Neural progenitor cell (in vitro differentiated cells): ENCODE measurements at regions not wholly inside any gene's neighbourhood (a gene's known extent, or its start where the extent isn't known, plus 50 kb on each side); places are given as distances from the start of the nearest gene placed in this dataset.

Source experiments
- DNase-seq: peaks from one replicate; pipeline ENCODE4 v3.0.0-alpha.2; 2016; ENCODE audit warnings: low spot score
- H2AFZ ChIP-seq: fragments of 200-600 bp; sonication (generic); replicated peaks from 2 replicates; pipeline ENCODE4 v1.6.1; 2016; ENCODE audit warnings: antibody characterized with exemption
- H3F3A ChIP-seq: fragments of 200-600 bp; sonication (generic); 2 replicates; pipeline ENCODE4 v1.6.1; 2016; ENCODE audit warnings: antibody characterized with exemption, low read depth
- H3K27ac ChIP-seq: fragments of 200-600 bp; sonication (generic); 2 replicates; pipeline ENCODE4 v1.5.1; 2016; ENCODE audit warnings: mild to moderate bottlenecking
- H3K27me3 ChIP-seq: fragments of 200-600 bp; sonication (generic); 2 replicates; pipeline ENCODE4 v1.6.1; 2016; ENCODE audit warnings: mild to moderate bottlenecking, moderate library complexity
- H3K36me3 ChIP-seq: fragments of 200-600 bp; sonication (generic); 2 replicates; pipeline ENCODE4 v1.5.1; 2016
- H3K4me1 ChIP-seq: fragments of 200-600 bp; sonication (generic); 2 replicates; pipeline ENCODE4 v1.6.1; 2016; ENCODE audit warnings: mixed run types
- H3K4me2 ChIP-seq: fragments of 200-600 bp; sonication (generic); 2 replicates; pipeline ENCODE4 v1.6.1; 2016
- H3K4me3 ChIP-seq: fragments of 200-600 bp; sonication (generic); 2 replicates; pipeline ENCODE4 v1.5.1; 2016
- H3K79me2 ChIP-seq: fragments of 200-600 bp; sonication (generic); 2 replicates; pipeline ENCODE4 v1.6.1; 2016; ENCODE audit warnings: low read depth
- H3K9ac ChIP-seq: fragments of 200-600 bp; sonication (generic); 2 replicates; pipeline ENCODE4 v1.6.1; 2016
- H3K9me3 ChIP-seq: fragments of 200-600 bp; sonication (generic); 2 replicates; pipeline ENCODE4 v1.5.1; 2016; ENCODE audit warnings: low read depth
- H4K20me1 ChIP-seq: fragments of 200-600 bp; sonication (generic); 2 replicates; pipeline ENCODE4 v1.6.1; 2016; ENCODE audit warnings: low read depth
- H3K27ac Mint-ChIP-seq: 3 replicates; pipeline ENCODE4 v1.8.0; 2021; ENCODE audit warnings: mixed read lengths
- H3K27me3 Mint-ChIP-seq: 2 replicates; pipeline ENCODE4 v1.8.0; 2022; ENCODE audit warnings: low read depth, mild to moderate bottlenecking, inconsistent platforms, moderate library complexity, mixed read lengths; ENCODE audit not compliant: insufficient read depth
- H3K36me3 Mint-ChIP-seq: 3 replicates; pipeline ENCODE4 v1.8.0; 2021; ENCODE audit warnings: mixed read lengths
- H3K4me1 Mint-ChIP-seq: 3 replicates; pipeline ENCODE4 v1.8.0; 2021; ENCODE audit warnings: mixed read lengths
- H3K4me3 Mint-ChIP-seq: 3 replicates; pipeline ENCODE4 v1.8.0; 2021; ENCODE audit warnings: mild to moderate bottlenecking, moderate library complexity, mixed read lengths
- H3K9me3 Mint-ChIP-seq: 3 replicates; pipeline ENCODE4 v1.8.0; 2020; ENCODE audit warnings: mixed read lengths
- EZH2 ChIP-seq: fragments of 200-600 bp; sonication (generic); IDR thresholded peaks from 2 replicates; pipeline ENCODE4 v1.6.1; 2017; ENCODE audit warnings: antibody characterized with exemption, mild to moderate bottlenecking, moderate library complexity
- EZH2phosphoT487 ChIP-seq: fragments of 200-600 bp; sonication (generic); IDR thresholded peaks from 2 replicates; pipeline ENCODE4 v1.6.1; 2017; ENCODE audit warnings: antibody characterized with exemption
- TF ChIP-seq, protein P1 (sequence below): fragments of 200-600 bp; sonication (generic); IDR thresholded peaks from 2 replicates; pipeline ENCODE4 v1.5.1; 2017; ENCODE audit warnings: antibody characterized with exemption, mild to moderate bottlenecking

DNA sequence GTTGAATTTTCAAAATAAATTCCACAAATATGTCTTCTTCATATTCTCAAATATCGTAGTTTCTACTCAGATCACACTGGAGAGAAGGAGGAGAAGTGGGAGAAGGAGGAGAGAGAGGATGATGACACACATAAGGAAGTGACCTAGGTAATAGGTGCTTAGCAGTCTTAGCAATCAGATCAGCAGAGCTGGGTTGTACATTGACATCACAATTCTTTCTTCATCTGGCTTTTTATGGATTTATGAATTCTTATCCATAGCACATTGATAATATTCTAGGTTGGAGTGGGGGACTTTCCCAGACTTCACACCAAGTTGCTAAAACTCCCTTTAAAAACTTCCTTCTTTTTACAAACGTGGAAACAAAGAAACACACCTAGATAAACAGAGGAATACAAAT, 86.9 kb downstream of the FGF9 start:
- Histone ChIP-seq H3F3A (no peaks in the 10 kb centered on the region), H4K20me1 (no peaks in the 10 kb centered on the region), H3K4me1 (peaks cover 13% of the 10 kb centered on the region), H3K9me3 (no peaks in the 10 kb centered on the region), H3K4me2 (no peak overlapping the region), H2AFZ (no peak overlapping the region), H3K27me3 (no peaks in the 10 kb centered on the region), H3K27ac (no peak overlapping the region), H3K9ac (no peak overlapping the region), H3K4me3 (no peak overlapping the region), H3K79me2 (no peaks in the 10 kb centered on the region), H3K36me3 (no peaks in the 10 kb centered on the region)
- Mint-ChIP-seq H3K4me1 (peaks cover 10% of the 10 kb centered on the region), H3K36me3 (no peaks in the 10 kb centered on the region), H3K27me3 (no peaks in the 10 kb centered on the region), H3K9me3 (no peaks in the 10 kb centered on the region), H3K4me3 (no peak overlapping the region), H3K27ac (no peak overlapping the region)
- TF ChIP-seq EZH2phosphoT487 (no peak), EZH2 (no peak)
- TF ChIP-seq, protein P1, sequence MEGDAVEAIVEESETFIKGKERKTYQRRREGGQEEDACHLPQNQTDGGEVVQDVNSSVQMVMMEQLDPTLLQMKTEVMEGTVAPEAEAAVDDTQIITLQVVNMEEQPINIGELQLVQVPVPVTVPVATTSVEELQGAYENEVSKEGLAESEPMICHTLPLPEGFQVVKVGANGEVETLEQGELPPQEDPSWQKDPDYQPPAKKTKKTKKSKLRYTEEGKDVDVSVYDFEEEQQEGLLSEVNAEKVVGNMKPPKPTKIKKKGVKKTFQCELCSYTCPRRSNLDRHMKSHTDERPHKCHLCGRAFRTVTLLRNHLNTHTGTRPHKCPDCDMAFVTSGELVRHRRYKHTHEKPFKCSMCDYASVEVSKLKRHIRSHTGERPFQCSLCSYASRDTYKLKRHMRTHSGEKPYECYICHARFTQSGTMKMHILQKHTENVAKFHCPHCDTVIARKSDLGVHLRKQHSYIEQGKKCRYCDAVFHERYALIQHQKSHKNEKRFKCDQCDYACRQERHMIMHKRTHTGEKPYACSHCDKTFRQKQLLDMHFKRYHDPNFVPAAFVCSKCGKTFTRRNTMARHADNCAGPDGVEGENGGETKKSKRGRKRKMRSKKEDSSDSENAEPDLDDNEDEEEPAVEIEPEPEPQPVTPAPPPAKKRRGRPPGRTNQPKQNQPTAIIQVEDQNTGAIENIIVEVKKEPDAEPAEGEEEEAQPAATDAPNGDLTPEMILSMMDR = no peak
- DNase-seq = no peak

DNA sequence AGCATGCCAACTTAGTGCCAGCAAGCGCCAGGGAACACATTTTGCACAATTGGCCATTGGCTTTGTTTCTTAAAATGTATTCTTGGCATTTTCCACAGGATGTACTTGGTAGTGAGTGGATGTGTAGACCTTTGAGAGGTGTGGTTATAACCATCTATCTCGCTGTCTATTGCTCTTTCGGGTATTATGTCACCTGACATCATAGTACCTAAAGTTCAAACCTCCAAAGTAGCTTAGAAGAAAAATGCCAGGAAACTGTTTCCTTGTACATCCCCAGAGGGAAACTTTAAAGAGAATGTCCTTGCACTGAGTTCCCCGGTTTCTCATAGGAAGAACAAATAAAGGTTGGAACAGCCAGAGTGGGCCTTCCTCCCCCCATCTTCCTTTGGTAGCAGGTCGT, 87.6 kb downstream of the FGF9 start:
- H3K4me2 ChIP-seq = no peak overlapping the region
- H3K4me1 Mint-ChIP-seq = peaks cover 10% of the 10 kb centered on the region
- no peaks in the 10 kb centered on the region for H3K36me3 Mint-ChIP-seq
- no peaks in the 10 kb centered on the region for H3K9me3 ChIP-seq
- H4K20me1 ChIP-seq = no peaks in the 10 kb centered on the region
- no peak overlapping the region for H3K27ac Mint-ChIP-seq
- no peak overlapping the region for H3K4me3 ChIP-seq
- H3K27me3 Mint-ChIP-seq = no peaks in the 10 kb centered on the region
- no peaks in the 10 kb centered on the region for H3K9me3 Mint-ChIP-seq
- H3F3A ChIP-seq = no peaks in the 10 kb centered on the region
- no peak for DNase-seq
- no peaks in the 10 kb centered on the region for H3K27me3 ChIP-seq
- no peak overlapping the region for H3K27ac ChIP-seq
- no peak overlapping the region for H3K9ac ChIP-seq
- no peak overlapping the region for H3K4me3 Mint-ChIP-seq
- TF ChIP-seq EZH2phosphoT487 (no peak), EZH2 (no peak)
- TF ChIP-seq, protein P1 = no peak
- no peaks in the 10 kb centered on the region for H3K36me3 ChIP-seq
- H3K4me1 ChIP-seq = peaks cover 13% of the 10 kb centered on the region
- no peak overlapping the region for H2AFZ ChIP-seq
- H3K79me2 ChIP-seq = no peaks in the 10 kb centered on the region

DNA sequence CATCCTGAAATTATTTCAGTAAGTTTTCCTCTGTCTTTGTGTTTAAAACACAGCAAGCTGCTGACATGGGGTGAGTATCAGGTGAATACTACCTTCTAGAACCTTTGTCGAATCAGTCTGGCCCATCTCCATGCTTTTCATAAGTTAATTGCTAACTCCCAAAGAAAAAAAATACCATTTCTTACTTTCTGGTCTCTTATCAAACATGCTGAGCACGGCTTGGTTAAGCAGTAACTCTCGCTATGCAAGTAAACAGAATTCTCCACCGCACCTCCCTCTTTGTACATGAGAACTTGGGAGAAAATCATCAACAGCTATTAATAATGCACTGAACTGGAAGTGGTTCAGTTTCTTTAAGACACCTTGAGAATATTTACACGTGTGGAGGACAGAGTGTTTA, 88.6 kb downstream of the FGF9 start:
- no peaks in the 10 kb centered on the region for H4K20me1 ChIP-seq
- no peak overlapping the region for H2AFZ ChIP-seq
- no peaks in the 10 kb centered on the region for H3K36me3 ChIP-seq
- H3K27me3 Mint-ChIP-seq = no peaks in the 10 kb centered on the region
- DNase-seq = no peak
- no peaks in the 10 kb centered on the region for H3F3A ChIP-seq
- TF ChIP-seq, protein P1 = no peak
- TF ChIP-seq EZH2phosphoT487 (no peak), EZH2 (no peak)
- H3K4me3 ChIP-seq = no peak overlapping the region
- no peaks in the 10 kb centered on the region for H3K79me2 ChIP-seq
- no peak overlapping the region for H3K27ac Mint-ChIP-seq
- H3K9me3 Mint-ChIP-seq = no peaks in the 10 kb centered on the region
- H3K4me1 Mint-ChIP-seq = peaks cover 10% of the 10 kb centered on the region
- H3K9ac ChIP-seq = no peak overlapping the region
- no peaks in the 10 kb centered on the region for H3K27me3 ChIP-seq
- no peaks in the 10 kb centered on the region for H3K36me3 Mint-ChIP-seq
- no peak overlapping the region for H3K4me2 ChIP-seq
- no peak overlapping the region for H3K27ac ChIP-seq
- no peaks in the 10 kb centered on the region for H3K9me3 ChIP-seq
- H3K4me3 Mint-ChIP-seq = no peak overlapping the region
- peaks cover 13% of the 10 kb centered on the region for H3K4me1 ChIP-seq
